GM19467 (cell line): ENCODE measurements at regions not wholly inside any gene's neighbourhood (a gene's known extent, or its start where the extent isn't known, plus 50 kb on each side); places are given as distances from the start of the nearest gene placed in this dataset.

ENCODE experiments used
- ATAC-seq: cut with Tn5 transposase; IDR thresholded peaks from one replicate; pipeline ENCODE4 v1.9.1; 2021; ENCODE audit warnings: mild to moderate bottlenecking, moderate library complexity; ENCODE audit not compliant: unreplicated experiment

- ATAC-seq = no peak
Observed at GRCh38 chr6:163804991-163805390, 390.5 kb downstream of the QKI start.

- ATAC-seq = no peak
Observed at GRCh38 chr6:163802267-163802666, 387.7 kb downstream of the QKI start.

DNA sequence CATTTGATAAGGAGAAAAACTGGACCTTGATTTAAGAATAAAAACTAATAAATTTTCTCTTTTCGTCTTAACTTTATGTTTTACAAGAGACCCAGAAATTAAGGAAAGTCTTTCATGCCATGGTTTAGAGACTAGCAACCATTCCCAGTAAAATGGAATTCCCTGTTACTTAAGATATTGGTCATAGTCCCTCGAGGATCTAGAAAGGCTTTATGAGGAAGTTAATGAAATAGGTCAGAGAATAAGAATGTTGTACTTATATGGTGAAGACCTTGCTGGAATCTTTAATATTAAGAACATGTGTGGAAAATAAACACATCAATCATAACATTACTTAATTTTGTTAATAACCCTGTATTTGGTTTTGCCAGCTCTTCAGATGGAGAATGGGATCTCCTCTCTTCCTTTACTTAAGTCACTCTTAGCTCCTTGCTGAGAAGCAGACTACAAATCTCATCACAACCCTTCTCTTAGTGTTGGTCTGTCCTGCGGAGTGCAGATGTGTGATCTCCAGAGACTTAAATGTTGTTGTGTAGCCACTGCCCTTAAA, 382.9 kb downstream of the QKI start:
- no peak for ATAC-seq

DNA sequence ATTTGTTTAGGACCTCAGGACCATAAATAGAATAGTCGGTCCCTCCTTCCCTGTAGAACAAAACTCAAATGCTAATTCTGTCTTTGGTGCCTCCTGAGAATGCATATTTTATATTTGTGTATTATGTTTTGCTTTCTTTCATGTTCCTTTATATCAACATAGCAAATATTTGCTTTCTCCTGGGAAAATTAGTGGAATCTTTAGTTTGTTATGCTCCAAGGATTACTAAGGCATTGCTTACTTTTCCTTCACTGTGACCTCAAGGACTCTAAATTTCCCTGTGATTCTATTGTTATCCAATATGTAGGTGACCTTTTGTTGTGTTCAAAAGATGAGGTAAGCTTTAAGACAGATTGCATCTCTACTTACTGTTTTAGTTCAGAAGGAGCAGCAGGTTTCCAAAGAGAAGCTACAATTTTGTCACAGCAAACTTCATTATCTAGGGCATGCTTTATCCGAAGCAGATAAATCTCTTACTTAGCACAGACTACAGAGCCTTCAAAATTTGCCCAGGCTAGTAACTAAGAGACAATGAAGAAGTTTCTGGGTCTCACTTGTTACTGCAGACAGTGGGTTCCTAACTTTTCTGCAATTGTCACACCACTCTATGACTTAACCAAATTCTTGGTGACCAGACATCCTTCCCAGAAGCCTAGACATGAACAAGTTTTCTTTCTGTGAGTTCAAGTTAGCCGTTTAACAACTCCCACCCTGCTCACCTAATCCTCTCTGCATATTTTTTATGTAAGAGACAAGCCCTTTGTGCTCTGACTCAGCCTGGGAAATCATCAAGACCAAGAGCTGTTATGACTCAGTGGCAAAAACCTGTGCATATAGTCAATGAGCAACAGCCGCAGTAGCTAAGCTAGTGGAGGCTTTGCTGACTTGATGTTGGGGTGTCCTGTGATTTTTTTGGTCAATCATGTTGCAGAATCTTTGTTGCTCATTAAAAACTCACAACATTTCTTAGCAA, 378.8 kb downstream of the QKI start:
- ATAC-seq = no peak

GRCh38 chr6:163790266-163790840, 375.8 kb downstream of the QKI start:
- ATAC-seq = no peak

DNA sequence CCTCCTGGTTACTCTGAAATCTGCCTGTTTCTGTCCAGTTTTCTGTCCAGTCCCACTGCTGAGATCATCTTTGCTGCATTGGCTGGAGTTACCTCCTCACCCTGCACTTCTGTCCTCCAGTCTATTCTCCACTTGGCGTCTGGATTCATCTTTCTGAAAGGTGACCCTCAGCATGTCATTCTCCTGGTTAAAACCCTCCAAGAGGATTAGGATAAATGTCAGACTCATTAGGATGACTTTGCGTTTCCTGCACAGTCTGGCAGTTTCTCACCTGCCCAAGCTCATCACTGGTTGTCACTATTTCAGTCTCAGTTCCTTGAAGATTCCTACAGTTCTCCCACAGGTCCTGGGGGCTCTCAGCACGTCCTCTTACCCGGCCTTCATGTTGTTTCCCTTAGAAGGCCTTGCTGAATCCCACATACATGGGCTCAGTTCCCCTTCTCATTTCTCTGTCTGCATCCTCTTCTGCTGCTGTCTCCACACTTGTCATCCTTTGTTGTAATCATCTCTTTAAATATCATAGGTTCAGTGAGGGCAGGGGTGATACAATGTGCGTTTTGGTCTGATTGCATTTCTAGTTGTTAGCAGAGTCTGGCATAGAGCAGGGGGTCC, 374.8 kb downstream of the QKI start:
- ATAC-seq = no peak

- ATAC-seq = no peak
Observed at GRCh38 chr6:163786995-163787671, 372.6 kb downstream of the QKI start.

DNA sequence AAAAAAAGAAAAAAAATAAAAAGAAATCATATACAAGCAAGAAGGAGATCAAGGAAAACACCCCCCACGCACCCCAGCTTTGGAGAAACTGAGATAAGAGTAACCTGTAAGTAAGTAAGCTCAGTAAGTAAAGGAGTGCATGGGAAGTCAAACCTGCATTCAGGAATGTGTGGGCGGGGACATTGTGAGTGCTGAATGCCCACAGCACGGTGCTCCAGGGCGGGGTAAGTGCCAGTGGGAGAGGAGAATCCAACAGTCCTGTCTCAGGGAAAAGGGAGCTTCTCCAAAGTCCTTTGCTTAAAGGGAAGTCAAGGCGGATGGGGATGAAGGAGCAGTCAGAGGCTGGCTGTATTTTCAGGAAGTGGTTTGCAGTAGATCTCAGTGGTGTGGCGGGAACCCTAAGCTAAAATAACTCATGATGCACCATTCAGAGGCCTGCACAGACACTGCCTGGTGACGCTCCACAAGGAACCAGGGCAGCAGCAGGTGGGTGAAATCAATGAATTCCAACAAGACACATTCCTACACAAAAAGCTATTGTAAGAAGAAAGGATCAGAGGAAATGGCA, 368.0 kb downstream of the QKI start:
- no peak for ATAC-seq

DNA sequence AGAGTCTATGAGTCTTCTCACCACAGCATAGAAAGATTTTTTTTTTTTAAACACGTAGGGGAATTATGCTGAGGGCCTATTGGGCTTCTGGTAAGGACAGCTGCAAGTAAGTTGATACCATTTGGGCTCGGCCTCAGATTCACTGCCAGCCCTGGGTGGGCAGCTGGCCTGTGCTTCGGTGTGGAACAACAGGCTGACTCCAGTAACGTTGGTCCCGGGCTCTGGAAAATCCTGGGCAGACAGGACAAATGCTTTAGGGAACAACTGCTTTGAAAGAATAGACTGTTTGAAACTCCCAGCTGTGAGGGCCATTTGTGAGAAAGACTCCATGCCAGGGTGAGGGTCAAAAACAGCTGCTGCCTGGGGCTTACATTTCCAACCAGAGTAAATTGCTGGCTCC, 366.5 kb downstream of the QKI start:
- no peak for ATAC-seq

- no peak for ATAC-seq
Observed at GRCh38 chr6:163779727-163780284, 365.3 kb downstream of the QKI start.

GRCh38 chr6:163777716-163778115, 363.2 kb downstream of the QKI start:
- ATAC-seq = no peak

DNA sequence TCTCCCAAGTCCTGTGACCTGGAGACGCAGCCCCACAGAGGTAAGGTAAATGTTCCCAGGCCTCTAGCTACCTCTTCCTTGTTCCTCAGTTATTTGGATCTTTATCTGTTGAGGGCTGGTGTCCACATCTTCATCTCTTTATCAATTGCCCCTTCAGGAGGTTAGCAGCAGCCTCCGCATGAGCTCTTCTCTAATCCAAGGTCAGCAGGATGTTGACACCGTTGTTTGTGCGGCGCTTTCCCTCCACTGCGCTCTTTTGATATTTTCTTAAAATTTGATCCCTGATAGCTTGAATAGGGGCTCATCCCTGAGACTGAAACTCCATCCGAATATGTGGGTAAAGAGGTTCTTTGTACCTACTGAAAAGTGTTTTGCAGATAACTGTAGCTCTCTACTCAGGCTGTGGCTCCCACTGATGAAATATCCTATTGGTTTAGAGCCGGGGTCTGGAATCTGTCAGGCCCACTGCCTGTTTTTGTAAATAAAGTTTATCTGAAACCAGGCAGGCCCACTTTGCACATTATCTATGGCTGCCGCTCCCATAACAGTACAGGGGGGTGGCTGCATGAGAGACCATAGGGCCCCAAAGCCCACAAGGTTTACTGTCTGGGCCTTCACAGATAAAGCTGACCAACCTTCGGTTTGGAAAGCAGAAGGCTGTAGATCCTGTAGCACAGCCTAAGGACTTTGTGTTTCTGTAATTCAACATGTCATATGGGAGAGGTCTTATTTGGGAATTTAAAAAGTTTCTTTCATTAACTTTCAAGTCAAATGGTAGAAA, 362.6 kb downstream of the QKI start:
- no peak for ATAC-seq

GRCh38 chr6:163776196-163776905, 361.8 kb downstream of the QKI start:
- no peak for ATAC-seq

DNA sequence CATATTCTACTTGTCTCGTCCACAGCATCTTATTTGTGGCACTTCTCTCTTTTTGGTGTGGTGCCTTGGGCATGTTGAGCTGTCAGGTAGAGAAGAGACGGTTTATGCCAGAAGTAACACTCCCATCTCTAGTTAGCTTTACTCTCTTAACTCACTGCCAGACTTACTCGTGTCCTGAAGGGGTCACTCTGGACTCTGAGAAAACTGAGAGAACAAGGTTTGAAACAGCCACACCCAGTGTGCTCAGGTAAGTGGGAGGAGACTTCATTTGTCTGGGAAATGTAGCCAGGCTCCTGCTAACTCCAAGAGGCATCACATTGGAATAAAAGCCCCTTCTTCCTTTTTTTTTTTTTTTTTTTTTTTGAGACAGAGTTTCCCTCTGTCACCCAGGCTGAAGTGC, 360.8 kb downstream of the QKI start:
- ATAC-seq = no peak

DNA sequence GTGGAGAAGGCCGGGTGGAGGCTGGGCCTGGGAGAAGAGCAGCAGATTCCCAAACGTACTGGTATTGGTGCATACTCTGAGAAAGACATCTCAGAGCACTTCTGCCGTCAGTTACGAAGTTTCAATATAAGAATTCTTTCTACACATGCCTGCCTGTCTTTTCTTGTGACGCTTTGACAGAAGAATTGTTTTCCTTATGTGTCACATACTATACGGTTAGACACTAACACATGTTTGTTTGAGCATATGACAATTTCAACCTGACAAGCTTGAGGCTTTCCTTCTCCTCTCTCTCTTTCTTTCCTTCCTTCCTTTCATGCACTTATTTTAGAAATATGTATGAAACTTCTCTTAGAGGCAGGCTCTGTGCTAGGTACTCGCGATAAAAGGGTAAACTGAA, 360.0 kb downstream of the QKI start:
- ATAC-seq = no peak

DNA sequence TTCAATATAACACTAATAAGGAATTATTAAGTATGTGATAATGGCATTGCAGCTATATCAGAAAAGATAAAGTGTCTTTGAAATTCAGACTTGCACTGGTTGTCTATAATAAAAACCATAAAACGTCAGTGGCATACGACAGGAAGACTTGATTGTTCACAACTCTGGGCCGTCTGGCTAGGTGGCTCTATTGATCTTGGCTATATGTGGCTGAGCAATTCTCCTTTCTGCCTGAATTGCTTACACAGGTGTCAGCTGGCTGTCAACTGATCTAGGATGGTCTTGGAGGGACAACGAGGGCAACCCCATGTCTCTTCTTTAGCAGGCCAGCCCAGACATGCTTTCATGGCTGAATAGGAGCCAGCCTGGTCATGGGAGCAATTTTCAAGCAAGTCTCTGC, 359.1 kb downstream of the QKI start:
- no peak for ATAC-seq

DNA sequence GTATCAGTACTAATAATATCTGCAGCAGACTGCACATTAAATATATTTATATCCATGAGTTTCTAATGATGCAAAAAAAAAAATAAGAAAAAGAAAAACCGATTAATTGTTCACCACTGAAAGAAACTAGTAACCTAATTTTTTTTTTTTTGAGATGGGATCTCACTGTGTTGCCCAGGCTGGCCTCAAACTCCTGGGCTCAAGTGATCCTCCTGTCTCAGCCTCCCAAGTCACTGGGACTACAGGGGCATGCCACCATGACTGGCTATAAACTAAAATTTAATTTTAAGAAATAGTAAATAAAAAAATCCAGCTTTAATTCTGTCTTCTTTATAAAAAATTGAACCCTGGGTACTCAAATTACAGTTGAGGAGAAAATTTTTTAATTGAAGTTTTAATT, 358.2 kb downstream of the QKI start:
- no peak for ATAC-seq

DNA sequence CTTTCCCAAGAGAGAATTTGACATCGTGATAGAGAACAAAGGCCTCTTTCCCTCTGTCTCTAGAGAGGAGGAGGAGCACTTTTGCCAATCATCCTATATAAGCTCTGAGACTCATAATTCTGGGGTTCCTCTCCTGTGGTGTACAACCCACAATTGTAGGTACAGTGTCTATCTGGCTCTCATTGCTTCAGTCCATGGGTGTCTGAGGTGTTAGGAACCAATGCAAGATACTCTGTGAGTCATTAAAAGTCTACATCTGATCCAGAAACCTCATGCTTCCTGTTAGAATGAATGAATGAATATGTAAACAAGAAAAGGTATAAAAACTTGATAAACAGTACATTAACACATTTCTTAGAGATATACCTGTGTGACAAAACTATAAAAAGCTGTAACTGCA, 356.7 kb downstream of the QKI start:
- no peak for ATAC-seq

- ATAC-seq = no peak
Observed at GRCh38 chr6:163768905-163769304, 354.4 kb downstream of the QKI start.
